SK-N-SH treated with all-trans-retinoic acid at 6 μM for 48 hours (cell line): ENCODE measurements at regions not wholly inside any gene's neighbourhood (a gene's known extent, or its start where the extent isn't known, plus 50 kb on each side); places are given as distances from the start of the nearest gene placed in this dataset.

Experiments
- ATAC-seq: fragments of 200-7000 bp; cut with Tn5 transposase; 3 replicates; pipeline ENCODE4 v1.9.1; 2020; ENCODE audit warnings: mild to moderate bottlenecking, moderate library complexity
- ARNTL ChIP-seq: fragments of 450-650 bp; formaldehyde crosslinking; IDR thresholded peaks from 2 replicates; pipeline ENCODE4 v1.5.0; 2020; ENCODE audit warnings: low read depth, mild to moderate bottlenecking, moderate library complexity, borderline replicate concordance
- BACH2 ChIP-seq: fragments of 250-450 bp; sonication (Bioruptor Pico); IDR thresholded peaks from 2 replicates; pipeline ENCODE4 v1.9.0; 2021; ENCODE audit warnings: mild to moderate bottlenecking, borderline replicate concordance
- CSDC2 ChIP-seq: fragments of 250-450 bp; sonication (Bioruptor Pico); IDR thresholded peaks from 2 replicates; pipeline ENCODE4 v1.5.0; 2020; ENCODE audit warnings: mild to moderate bottlenecking, moderate library complexity
- GLIS3 ChIP-seq: fragments of 250-450 bp; sonication (Bioruptor Pico); IDR thresholded peaks from 2 replicates; pipeline ENCODE4 v1.5.0; 2020; ENCODE audit warnings: mild to moderate bottlenecking, moderate library complexity
- ISL1 ChIP-seq: fragments of 250-450 bp; sonication (Bioruptor Pico); IDR thresholded peaks from 2 replicates; pipeline ENCODE4 v2.1.2; 2022; ENCODE audit warnings: mild to moderate bottlenecking, moderate library complexity
- OSR1 ChIP-seq: fragments of 250-450 bp; sonication (Bioruptor Pico); IDR thresholded peaks from 2 replicates; pipeline ENCODE4 v1.8.0; 2022; ENCODE audit warnings: moderate library complexity, mild to moderate bottlenecking, inconsistent platforms
- PPARA ChIP-seq: fragments of 250-450 bp; sonication (Bioruptor Pico); IDR thresholded peaks from 2 replicates; pipeline ENCODE4 v1.5.0; 2020; ENCODE audit warnings: mild to moderate bottlenecking, borderline replicate concordance
- RARB ChIP-seq: fragments of 250-450 bp; sonication (Bioruptor Pico); IDR thresholded peaks from 2 replicates; pipeline ENCODE4 v1.8.0; 2021; ENCODE audit warnings: mild to moderate bottlenecking, moderate library complexity
- SNAI2 ChIP-seq: fragments of 250-450 bp; sonication (Bioruptor Pico); IDR thresholded peaks from 2 replicates; pipeline ENCODE4 v1.5.0; 2020; ENCODE audit warnings: mild to moderate bottlenecking, moderate library complexity
- TCF4 ChIP-seq: fragments of 250-450 bp; sonication (Bioruptor Pico); IDR thresholded peaks from 2 replicates; pipeline ENCODE4 v1.8.0; 2021; ENCODE audit warnings: mild to moderate bottlenecking, moderate library complexity, borderline replicate concordance
- TOX ChIP-seq: fragments of 250-450 bp; sonication (Bioruptor Pico); IDR thresholded peaks from 2 replicates; pipeline ENCODE4 v1.8.0; 2021; ENCODE audit warnings: mild to moderate bottlenecking, moderate library complexity, borderline replicate concordance
- ZC3H10 ChIP-seq: fragments of 250-450 bp; sonication (Bioruptor Pico); IDR thresholded peaks from 2 replicates; pipeline ENCODE4 v1.5.1; 2021; ENCODE audit warnings: mild to moderate bottlenecking, moderate library complexity
- ZFP3 ChIP-seq: fragments of 250-450 bp; sonication (Bioruptor Pico); IDR thresholded peaks from 2 replicates; pipeline ENCODE4 v1.5.0; 2020; ENCODE audit warnings: mild to moderate bottlenecking, moderate library complexity
- ZFP30 ChIP-seq: fragments of 450-650 bp; formaldehyde crosslinking; IDR thresholded peaks from 2 replicates; pipeline ENCODE4 v1.5.0; 2022; ENCODE audit warnings: mild to moderate bottlenecking, moderate library complexity
- ZNF70 ChIP-seq: fragments of 450-650 bp; formaldehyde crosslinking; IDR thresholded peaks from 2 replicates; pipeline ENCODE4 v1.5.0; 2020; ENCODE audit warnings: mild to moderate bottlenecking, moderate library complexity
- TF ChIP-seq, protein P1 (sequence below): fragments of 250-450 bp; sonication (Bioruptor Pico); IDR thresholded peaks from 2 replicates; pipeline ENCODE4 v1.5.0; 2020; ENCODE audit warnings: mild to moderate bottlenecking, moderate library complexity
- TF ChIP-seq, protein P2 (sequence below): fragments of 250-450 bp; sonication (Bioruptor Pico); IDR thresholded peaks from 2 replicates; pipeline ENCODE4 v1.5.1; 2020; ENCODE audit warnings: low read depth, mild to moderate bottlenecking, moderate library complexity
- TF ChIP-seq, protein P3 (sequence below): fragments of 250-450 bp; sonication (Bioruptor Pico); IDR thresholded peaks from 2 replicates; pipeline ENCODE4 v1.5.1; 2021; ENCODE audit warnings: mild to moderate bottlenecking, moderate library complexity
- TF ChIP-seq, protein P4 (sequence below): fragments of 250-450 bp; sonication (Bioruptor Pico); IDR thresholded peaks from 2 replicates; pipeline ENCODE4 v1.8.0; 2021; ENCODE audit warnings: low read depth, mild to moderate bottlenecking, moderate library complexity, borderline replicate concordance
- TF ChIP-seq, protein P5 (sequence below): fragments of 250-450 bp; sonication (Bioruptor Pico); IDR thresholded peaks from 2 replicates; pipeline ENCODE4 v1.8.0; 2020; ENCODE audit warnings: mild to moderate bottlenecking, moderate library complexity, borderline replicate concordance

DNA sequence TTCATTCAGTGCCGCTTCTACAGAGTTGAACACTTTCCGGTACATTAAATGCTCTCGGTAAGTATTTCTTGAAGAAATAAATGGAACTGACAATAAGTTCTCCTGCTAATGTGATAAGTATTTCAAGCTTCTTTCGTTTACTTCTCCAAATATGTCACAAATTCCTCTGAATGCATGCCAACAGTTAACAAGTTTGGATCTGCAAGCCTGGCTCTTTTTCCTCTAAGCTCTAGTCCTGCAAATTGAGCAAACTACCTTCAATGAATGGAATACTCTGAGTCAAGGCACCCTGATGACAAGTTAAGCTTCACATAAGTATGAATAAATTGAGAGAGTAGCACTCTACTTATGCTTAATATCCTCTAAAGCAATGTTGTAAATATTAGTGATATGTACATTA lies 403.6 kb downstream of the PDGFC start:
- TF ChIP-seq ZC3H10 (CRISPR knock-in tag) (no peak), ZNF70 (CRISPR knock-in tag) (no peak), OSR1 (CRISPR knock-in tag) (no peak), ZFP3 (CRISPR knock-in tag) (no peak), SNAI2 (no peak)
- TF ChIP-seq, protein P1, sequence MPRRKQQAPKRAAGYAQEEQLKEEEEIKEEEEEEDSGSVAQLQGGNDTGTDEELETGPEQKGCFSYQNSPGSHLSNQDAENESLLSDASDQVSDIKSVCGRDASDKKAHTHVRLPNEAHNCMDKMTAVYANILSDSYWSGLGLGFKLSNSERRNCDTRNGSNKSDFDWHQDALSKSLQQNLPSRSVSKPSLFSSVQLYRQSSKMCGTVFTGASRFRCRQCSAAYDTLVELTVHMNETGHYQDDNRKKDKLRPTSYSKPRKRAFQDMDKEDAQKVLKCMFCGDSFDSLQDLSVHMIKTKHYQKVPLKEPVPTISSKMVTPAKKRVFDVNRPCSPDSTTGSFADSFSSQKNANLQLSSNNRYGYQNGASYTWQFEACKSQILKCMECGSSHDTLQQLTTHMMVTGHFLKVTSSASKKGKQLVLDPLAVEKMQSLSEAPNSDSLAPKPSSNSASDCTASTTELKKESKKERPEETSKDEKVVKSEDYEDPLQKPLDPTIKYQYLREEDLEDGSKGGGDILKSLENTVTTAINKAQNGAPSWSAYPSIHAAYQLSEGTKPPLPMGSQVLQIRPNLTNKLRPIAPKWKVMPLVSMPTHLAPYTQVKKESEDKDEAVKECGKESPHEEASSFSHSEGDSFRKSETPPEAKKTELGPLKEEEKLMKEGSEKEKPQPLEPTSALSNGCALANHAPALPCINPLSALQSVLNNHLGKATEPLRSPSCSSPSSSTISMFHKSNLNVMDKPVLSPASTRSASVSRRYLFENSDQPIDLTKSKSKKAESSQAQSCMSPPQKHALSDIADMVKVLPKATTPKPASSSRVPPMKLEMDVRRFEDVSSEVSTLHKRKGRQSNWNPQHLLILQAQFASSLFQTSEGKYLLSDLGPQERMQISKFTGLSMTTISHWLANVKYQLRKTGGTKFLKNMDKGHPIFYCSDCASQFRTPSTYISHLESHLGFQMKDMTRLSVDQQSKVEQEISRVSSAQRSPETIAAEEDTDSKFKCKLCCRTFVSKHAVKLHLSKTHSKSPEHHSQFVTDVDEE (CRISPR knock-in tag), result no peak
- peak; percentile 55 for ATAC-seq

DNA sequence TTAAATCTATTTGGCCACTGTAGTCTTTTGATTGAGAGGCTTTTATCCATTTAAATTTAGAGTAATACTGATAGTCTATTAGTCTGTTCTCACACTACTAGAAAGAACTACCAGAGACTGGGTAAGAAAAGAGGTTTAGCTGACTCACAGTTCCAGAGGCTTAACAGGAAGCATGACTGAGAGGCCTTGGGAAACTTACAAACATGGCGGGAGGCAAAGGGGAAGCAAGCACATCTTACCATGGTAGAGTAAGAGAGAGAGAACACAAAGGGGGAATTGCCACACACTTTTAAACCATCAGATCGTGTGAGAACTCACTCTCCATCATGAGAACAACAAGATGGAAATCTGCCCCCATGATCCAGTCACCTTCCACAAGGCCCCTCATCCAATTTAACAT lies 410.9 kb downstream of the PDGFC start:
- ATAC-seq, result no peak
- TF ChIP-seq, protein P2, sequence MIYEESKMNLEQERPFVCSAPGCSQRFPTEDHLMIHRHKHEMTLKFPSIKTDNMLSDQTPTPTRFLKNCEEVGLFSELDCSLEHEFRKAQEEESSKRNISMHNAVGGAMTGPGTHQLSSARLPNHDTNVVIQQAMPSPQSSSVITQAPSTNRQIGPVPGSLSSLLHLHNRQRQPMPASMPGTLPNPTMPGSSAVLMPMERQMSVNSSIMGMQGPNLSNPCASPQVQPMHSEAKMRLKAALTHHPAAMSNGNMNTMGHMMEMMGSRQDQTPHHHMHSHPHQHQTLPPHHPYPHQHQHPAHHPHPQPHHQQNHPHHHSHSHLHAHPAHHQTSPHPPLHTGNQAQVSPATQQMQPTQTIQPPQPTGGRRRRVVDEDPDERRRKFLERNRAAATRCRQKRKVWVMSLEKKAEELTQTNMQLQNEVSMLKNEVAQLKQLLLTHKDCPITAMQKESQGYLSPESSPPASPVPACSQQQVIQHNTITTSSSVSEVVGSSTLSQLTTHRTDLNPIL (CRISPR knock-in tag), result no peak
- TF ChIP-seq ZNF70 (CRISPR knock-in tag) (no peak), ZFP30 (CRISPR knock-in tag) (no peak), SNAI2 (no peak), CSDC2 (no peak), RARB (no peak), ISL1 (CRISPR knock-in tag) (no peak)
- TF ChIP-seq, protein P3, sequence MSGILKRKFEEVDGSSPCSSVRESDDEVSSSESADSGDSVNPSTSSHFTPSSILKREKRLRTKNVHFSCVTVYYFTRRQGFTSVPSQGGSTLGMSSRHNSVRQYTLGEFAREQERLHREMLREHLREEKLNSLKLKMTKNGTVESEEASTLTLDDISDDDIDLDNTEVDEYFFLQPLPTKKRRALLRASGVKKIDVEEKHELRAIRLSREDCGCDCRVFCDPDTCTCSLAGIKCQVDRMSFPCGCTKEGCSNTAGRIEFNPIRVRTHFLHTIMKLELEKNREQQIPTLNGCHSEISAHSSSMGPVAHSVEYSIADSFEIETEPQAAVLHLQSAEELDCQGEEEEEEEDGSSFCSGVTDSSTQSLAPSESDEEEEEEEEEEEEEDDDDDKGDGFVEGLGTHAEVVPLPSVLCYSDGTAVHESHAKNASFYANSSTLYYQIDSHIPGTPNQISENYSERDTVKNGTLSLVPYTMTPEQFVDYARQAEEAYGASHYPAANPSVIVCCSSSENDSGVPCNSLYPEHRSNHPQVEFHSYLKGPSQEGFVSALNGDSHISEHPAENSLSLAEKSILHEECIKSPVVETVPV (CRISPR knock-in tag), result no peak

DNA sequence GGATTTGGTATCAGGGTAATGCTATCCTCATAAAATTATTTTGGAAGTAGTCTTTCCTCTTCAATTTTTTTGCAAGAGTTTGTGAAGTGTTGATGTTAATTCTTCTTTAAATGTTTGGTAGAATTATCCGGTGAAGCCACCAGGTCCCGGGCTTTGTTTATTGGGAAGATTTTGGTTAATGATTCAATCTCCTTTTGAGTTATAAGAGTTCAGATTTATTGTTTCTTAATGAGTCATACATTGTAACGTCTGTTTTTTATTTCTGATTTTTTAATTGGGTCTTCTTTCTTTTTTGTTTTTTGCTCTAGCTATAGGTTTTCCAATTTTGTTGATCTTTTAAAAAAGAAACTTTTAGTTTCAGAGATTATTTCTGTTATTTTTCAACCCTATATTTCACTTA lies 412.3 kb downstream of the PDGFC start:
- TF ChIP-seq TCF4 (CRISPR knock-in tag) (no peak), ZNF70 (CRISPR knock-in tag) (no peak), CSDC2 (no peak), TOX (CRISPR knock-in tag) (no peak), PPARA (no peak), ZFP30 (CRISPR knock-in tag) (no peak), GLIS3 (no peak), BACH2 (no peak)
- TF ChIP-seq, protein P4, sequence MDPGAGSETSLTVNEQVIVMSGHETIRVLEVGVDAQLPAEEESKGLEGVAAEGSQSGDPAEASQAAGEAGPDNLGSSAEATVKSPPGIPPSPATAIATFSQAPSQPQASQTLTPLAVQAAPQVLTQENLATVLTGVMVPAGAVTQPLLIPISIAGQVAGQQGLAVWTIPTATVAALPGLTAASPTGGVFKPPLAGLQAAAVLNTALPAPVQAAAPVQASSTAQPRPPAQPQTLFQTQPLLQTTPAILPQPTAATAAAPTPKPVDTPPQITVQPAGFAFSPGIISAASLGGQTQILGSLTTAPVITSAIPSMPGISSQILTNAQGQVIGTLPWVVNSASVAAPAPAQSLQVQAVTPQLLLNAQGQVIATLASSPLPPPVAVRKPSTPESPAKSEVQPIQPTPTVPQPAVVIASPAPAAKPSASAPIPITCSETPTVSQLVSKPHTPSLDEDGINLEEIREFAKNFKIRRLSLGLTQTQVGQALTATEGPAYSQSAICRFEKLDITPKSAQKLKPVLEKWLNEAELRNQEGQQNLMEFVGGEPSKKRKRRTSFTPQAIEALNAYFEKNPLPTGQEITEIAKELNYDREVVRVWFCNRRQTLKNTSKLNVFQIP (CRISPR knock-in tag), result no peak
- TF ChIP-seq, all 23 proteins: peak for 0
- ATAC-seq, result peak; percentile 40

DNA sequence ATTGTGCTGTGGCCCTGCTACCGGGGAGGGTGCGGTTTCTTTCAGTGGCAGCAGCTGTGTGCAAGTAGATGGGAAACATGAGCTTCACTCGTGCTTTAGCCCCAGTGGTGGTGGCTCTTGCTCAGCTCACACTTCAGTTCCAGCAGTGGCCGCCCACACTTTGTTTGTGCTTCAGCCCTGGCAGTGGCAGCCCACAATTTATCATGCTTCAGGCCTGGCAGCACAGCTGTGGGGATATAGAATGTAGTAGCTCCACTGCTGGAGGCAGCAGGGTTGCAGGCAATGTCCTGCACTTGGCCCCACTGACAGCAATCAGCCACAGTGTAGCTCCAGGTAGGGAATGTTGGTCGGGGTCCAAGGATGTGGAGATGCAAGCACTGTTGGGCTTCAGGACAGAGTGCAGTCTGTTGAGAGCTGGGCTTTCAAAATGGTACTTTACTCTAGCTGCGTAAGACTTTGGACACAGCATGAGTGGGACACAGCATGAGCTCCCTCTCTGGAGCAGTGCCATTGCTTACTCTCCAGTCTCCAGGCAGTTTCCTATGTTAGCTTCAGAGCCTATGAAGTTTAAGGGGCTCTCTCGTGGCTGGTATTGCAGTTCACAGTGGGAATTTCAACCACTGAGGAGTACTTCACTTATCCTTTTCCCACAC lies 413.1 kb downstream of the PDGFC start:
- TF ChIP-seq CSDC2 (no peak), ZNF70 (CRISPR knock-in tag) (no peak), ZC3H10 (CRISPR knock-in tag) (no peak), ZFP3 (CRISPR knock-in tag) (no peak), SNAI2 (no peak), TCF4 (CRISPR knock-in tag) (no peak), GLIS3 (no peak), ARNTL (CRISPR knock-in tag) (no peak)
- TF ChIP-seq, protein P5, sequence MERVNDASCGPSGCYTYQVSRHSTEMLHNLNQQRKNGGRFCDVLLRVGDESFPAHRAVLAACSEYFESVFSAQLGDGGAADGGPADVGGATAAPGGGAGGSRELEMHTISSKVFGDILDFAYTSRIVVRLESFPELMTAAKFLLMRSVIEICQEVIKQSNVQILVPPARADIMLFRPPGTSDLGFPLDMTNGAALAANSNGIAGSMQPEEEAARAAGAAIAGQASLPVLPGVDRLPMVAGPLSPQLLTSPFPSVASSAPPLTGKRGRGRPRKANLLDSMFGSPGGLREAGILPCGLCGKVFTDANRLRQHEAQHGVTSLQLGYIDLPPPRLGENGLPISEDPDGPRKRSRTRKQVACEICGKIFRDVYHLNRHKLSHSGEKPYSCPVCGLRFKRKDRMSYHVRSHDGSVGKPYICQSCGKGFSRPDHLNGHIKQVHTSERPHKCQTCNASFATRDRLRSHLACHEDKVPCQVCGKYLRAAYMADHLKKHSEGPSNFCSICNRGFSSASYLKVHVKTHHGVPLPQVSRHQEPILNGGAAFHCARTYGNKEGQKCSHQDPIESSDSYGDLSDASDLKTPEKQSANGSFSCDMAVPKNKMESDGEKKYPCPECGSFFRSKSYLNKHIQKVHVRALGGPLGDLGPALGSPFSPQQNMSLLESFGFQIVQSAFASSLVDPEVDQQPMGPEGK (CRISPR knock-in tag), result no peak
- TF ChIP-seq, protein P3 (CRISPR knock-in tag), result no peak
- ATAC-seq, result peak; percentile 77
